LHCN-M2 (cell line): ENCODE measurements at regions not wholly inside any gene's neighbourhood (a gene's known extent, or its start where the extent isn't known, plus 50 kb on each side); places are given as distances from the start of the nearest gene placed in this dataset.
"Not testable (repeated sequence)": the region's sequence is repeated elsewhere in the genome, so short reads cannot be mapped to it uniquely, and the experiment has no call there.

Experiments used
- DNase-seq: peaks from one replicate; pipeline ENCODE4 v3.0.0-alpha.2; 2012; ENCODE audit warnings: low read depth

DNA sequence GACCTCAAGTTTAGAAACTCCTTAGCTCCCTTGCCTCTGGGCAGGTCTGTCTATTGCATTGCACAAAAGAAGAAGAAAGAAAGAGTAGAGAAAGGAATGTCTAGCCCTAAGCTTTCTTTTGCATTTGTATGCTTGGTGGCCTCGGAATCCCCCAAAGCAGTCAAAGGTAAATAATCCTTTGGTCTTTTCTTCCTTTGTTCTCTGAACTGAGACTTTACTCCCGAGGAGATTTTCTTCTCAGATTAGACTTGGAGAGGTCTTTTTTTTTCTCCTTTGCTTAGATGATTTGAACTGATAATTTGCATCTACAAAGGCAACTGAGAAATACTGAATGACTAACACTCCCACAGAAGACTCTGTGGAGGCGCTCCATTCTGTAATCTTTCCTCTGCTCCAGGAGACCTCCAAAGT, 93.2 kb downstream of the AKR1D1 start:
- DNase-seq, result no peak

GRCh38 chr7:138170298-138170697, 94.0 kb downstream of the AKR1D1 start:
- no peak for DNase-seq

- no peak for DNase-seq
Observed at GRCh38 chr7:138170959-138171703, 94.9 kb downstream of the AKR1D1 start.

- no peak for DNase-seq
Observed at GRCh38 chr7:138173548-138173947, 97.3 kb downstream of the AKR1D1 start.

- DNase-seq, result no peak
Observed at GRCh38 chr7:138176060-138176459, 99.8 kb downstream of the AKR1D1 start.

DNA sequence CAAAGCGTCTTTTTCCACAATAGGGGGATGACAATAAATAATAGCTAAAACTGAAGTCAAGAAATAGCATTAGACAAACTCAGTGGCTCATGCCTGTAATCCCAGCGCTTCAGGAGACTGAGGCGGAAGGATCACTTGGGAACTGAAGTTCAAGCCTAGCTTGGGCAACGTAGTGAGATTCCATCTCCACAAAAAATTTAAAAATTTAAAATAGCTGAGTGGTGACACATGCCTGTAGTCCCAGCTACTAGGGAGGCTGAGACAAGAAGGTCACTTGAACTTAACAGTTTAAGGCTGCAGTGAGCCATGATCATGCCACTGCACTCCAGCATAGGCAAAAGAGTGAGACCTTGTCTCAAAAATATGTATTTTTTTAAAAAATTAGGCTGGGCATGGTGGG, 107.9 kb downstream of the AKR1D1 start:
- no peak for DNase-seq

DNA sequence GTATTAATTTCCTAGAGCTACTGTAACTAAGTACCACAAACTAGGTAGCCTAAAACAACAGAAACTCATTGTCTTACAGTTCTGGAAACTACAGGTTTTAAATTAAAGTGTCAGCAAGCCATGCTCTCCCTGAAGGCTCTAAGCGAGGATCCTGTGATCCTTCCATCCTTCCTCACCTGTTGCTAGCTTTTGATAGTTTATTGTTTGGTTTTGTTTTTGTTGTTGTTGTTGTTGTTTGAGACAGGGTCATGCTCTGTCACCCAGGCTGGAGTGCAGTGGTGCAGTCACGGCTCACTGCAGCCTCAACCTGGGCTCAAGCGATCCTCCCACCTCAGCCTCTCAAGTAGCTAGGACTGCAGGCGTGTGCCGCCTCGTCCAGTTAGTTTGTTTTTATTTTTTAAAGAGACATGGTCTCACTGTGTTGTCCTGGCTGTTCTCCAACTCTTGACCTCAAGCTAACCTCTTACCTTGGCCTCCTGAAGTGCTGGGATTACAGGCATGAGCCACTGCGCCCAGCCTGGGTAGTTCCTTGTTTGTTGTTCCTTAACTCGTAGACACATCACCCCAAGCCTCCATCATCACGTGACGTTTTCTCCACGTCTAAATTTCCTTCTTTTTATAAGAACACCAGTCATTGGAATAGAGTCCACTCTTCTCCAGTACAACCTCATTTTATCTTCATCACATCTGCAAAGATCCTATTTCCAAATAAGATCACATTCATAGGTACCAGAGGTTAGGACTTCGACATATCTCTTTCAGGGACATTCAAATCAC, 109.1 kb downstream of the AKR1D1 start:
- no peak for DNase-seq

DNA sequence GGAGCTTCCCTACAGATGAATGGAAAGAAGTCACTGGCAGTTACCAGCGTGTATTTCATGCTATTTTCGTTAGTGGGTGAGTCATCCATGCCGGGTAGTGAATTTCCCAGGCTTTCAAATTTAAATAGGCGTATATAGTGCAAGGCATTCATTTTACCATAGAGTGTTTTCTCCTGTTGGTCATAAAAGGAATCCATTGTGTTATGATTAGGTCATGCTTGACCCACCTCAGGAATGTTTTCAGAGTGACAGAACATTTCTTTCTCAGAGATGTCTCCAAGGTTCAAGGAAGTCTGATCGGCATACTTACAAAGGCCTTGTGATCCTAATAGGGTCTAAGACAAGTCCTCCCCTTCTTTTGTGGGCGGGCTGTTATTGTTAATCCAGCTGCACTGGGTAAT, 110.7 kb downstream of the AKR1D1 start:
- DNase-seq, result peak; percentile 87

- DNase-seq, result no peak
Observed at GRCh38 chr7:138188290-138188858, 112.1 kb downstream of the AKR1D1 start.

- no peak for DNase-seq
Observed at GRCh38 chr7:138194567-138194966, 118.3 kb downstream of the AKR1D1 start.

- DNase-seq, result no peak
Observed at GRCh38 chr7:138195151-138195571, 118.9 kb downstream of the AKR1D1 start.

DNA sequence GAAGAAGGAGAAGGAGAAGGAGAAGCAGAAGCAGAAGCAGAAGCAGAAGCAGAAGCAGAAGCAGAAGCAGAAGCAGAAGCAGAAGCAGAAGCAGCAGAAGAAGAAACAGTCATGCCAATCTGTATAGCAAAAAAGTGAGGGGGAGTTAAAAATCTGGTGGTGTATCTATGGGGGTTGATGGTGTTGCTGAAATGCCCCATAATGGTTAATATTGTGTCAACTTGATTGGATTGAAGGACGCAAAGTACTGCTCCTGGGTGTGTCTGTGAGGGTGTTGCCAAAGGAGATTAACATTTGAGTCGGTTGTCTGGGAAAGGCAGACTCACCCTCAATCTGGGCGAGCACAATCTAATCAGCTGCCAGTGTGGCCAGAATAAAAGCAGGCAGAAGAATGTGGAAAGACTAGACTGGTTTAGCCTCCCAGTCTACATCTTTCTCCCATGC, 120.3 kb downstream of the AKR1D1 start:
- DNase-seq, result not testable (repeated sequence)

DNA sequence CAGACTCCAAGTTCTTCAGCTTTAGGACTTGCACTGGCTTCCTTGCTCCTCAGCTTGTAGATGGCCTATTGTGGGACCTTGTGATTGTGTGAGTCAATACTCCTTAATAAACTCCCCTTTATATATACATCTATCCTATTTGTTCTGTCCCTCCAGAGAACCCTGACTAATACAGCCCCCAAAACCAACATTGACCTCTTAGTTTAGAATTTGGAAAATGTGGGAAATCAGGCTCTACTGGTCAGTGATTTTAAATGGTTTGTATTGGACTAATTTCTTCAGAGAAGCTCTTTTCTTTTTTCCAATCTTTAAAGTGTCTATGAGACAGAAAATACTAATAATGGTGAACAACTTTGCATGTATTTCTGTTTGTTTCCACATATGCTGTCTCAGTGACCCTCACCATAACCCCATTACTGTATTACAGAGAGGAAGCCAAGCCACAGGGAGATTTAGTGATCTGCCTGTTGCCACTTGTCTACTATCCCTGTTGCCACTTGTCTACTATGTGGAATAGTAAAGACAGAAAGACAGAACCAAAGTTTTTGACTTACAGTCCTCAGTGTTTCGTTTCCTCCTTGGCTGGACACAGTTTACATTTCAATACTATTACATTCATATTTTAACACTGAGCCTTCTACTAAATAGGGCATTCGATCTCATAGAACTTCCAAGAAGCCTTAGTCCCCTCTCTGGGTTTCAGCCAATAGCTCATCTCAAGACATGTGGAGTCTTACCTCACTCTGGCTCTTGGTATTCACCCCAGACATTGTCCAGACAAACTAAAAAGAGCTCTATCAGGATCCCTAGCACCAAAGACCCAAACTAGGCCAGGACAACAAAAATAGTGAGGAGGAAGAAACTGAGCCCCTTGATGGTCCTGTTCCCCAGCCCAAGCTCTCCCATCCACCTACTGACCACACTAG, 121.0 kb downstream of the AKR1D1 start:
- no peak for DNase-seq

GRCh38 chr7:138204285-138204981, 128.2 kb downstream of the AKR1D1 start:
- DNase-seq, result peak; percentile 74

- DNase-seq, result no peak
Observed at GRCh38 chr7:138204982-138205298, 128.7 kb downstream of the AKR1D1 start.

- no peak for DNase-seq
Observed at GRCh38 chr7:138205614-138206150, 129.4 kb downstream of the AKR1D1 start.

GRCh38 chr7:138207555-138207971, 131.3 kb downstream of the AKR1D1 start:
- DNase-seq, result no peak

DNA sequence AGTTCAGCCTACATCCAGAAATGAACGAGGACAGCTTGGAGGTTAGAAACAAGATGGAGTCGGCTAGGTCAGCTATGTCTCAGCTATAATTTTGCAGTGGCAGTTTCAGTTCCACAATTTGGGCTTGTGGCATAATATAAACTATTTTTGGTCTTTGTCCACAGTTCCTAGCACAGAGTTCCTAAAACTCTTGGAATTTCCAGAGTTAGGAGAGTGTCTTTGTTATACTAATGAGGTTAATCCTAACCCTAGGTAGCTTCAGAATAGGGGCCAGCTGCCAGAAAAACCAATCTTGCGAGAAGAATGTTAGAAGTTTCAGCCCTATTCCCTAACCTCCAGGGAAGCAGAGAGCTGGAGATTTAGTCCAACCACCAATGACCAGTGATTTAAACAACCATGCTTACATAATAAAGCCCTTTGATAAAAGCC, 131.9 kb downstream of the AKR1D1 start:
- DNase-seq, result no peak

GRCh38 chr7:138208864-138209263, 132.6 kb downstream of the AKR1D1 start:
- DNase-seq, result no peak

DNA sequence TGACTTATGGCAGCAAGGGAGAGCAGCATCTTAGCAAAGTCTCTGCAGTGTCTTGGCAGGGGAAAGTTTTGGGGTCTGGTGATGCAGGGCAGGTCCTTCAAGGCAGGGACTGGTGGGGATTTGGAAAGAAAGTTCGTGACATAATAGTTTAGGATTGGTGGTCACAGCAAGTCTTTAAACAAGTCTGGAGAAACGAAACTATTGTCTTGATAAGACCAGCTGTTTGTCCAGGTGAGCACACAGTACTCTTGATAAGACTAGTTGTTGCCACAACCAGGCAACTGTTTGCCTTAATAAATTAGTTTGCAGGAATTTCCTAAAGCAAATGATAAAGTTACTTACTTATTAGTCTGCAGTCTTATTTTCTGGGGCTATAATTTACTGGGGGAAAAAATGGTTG, 136.1 kb downstream of the AKR1D1 start:
- no peak for DNase-seq

DNA sequence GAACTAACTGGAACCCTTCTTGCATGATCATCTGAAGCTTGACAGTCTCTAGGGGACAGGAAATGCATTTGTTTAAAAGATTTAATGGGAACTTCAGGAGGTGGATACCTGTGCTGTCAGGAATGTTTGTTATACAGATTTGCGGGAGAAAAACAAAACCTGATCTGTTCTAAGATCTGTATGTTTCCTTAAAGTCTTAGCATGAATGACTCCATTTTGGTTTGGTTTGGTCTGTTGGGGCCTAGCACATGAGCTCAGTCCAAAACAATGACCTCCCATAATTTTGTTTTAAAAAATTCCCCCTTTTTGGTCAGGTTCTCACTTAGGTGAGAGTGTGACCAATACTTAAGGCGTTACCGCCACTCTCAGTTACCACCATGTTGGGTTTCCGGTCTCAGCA, 138.7 kb downstream of the AKR1D1 start:
- DNase-seq, result no peak
